ENCODE measurements at regions not wholly inside any gene's neighbourhood (a gene's known extent, or its start where the extent isn't known, plus 50 kb on each side); places are given as distances from the start of the nearest gene placed in this dataset.

DNA sequence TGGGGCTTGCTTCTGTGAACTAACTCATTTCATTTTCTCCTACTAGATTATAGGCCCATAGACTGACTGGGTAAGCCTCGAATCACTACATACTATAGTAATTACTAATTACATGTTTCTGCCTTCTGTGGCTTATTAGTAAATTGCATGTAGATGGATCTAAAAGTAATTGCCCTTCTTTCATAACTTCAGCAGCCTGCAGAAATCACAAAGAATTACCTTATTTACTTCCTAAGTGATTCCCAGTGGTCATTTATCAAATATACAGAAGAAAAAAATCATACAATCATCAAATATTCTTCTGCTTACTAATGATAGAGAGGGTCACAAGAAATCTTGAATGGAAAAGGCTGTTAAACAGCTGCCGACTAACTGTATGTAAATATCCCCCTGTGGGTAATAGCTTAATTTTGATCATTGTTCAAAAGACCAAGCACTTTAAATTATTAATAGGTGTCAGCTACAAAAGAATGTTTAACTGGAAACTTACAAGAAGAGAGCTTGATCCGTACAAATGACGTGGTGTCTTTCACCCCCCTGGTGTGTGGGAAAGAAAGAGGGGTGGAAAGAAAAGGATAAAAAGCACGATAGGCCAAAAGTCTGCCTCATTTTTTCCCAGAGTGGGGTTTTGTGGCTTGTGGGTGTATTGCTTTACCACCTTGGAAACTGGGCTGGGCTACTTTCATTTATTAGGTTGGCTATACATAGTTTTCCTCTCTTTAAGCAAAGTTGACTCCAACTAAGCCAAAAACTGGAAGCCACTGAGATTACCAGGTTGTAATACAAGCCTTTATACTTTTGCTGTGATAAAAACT, 361.8 kb upstream of the ZMIZ1 start:
- DNase-seq (ENCODE audit: low read depth, low spot score) = no peak

- no peak for DNase-seq (ENCODE audit: low read depth, low spot score)
Observed at GRCh38 chr10:78707745-78708144, 361.0 kb upstream of the ZMIZ1 start.

DNA sequence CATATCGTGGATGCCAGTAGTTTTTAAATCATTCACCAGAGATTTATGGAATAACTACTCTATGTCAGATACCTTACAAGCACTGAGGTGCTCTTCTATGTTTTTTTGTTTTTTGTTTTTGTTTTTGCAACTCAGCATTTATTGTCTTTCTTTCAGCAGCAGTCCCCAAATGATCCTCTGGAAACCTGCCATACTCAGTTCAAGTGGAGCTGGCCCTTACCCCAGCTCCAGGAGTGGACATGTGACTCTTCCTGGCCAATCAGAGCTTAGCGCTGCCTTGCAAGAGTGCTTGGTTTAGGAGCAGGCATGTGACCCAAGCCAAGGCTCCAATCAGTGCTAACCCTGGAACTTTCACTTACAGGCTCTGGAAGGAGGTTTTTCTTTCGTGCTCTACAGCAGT, 356.6 kb upstream of the ZMIZ1 start:
- DNase-seq (ENCODE audit: low read depth, low spot score) = no peak

- no peak for DNase-seq (ENCODE audit: low read depth, low spot score)
Observed at GRCh38 chr10:78713659-78714058, 355.1 kb upstream of the ZMIZ1 start.

DNA sequence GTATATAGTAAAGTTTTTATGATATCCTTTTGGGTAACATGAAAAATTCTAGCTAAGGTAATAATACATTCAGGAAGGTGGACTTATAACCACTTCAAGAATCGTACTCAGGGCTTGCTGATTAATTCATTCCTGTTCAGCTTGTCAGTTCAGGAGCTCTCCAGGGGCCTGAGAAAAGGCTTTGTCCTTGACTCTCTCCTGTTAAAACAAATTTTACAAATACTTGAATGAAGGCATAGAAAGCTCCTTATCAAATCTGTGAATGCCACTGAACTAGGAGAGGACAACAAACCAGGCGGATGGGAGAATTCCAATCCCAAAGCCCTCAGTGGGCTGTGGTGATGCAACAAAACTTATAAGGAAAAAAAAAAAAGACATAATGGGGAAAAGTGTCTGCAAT, 354.5 kb upstream of the ZMIZ1 start:
- no peak for DNase-seq (ENCODE audit: low read depth, low spot score)

DNA sequence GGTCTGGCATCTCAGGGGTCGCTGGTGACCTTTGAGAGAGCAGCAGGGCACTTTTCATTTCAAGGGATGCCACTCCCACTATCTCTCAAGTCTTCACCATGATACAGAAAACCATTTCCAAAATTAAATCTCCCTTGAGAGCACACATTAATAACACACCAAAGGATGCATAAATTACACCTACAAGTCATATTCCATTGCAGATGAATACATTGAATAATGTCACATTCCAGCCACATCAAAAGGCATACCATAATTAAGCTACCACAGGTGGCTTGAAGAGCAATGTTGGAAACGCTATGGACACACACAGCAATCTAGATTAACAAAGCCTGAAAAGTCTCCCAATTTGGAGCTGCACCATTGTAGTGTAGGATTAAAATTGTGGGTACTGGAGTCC, 353.3 kb upstream of the ZMIZ1 start:
- no peak for DNase-seq (ENCODE audit: low read depth, low spot score)

DNA sequence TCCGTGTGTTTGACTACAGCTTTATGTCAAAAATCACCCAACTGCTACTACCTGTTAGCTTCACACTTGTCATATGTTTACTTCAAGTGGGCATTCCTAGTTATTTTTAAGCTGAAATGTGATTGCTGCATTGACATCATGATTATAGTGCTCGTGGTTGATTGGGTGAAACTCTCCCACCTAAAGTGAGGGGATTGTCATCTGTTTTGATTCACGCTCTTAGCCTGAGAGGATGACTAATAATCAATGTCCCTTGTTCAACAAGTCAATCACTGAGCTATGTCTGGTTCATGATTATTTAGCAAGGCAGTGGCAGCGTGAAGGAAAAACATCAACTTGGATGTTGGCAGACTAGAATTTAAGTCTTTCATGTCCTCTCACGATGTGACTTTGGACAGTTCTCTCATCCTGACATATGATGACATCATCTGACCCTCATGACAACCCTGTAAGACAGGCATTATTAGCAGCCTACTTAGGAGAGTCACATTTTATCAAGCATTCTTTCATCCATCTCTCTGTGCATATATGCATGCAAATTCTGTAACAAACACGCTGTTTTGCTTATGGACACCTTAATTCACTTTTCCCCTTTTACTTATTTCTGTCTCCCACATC, 352.6 kb upstream of the ZMIZ1 start:
- no peak for DNase-seq (ENCODE audit: low read depth, low spot score)

- DNase-seq (ENCODE audit: low read depth, low spot score) = no peak
Observed at GRCh38 chr10:78717200-78717599, 351.6 kb upstream of the ZMIZ1 start.

GRCh38 chr10:78718032-78718572, 350.7 kb upstream of the ZMIZ1 start:
- no peak for DNase-seq (ENCODE audit: low read depth, low spot score)

- no peak for DNase-seq (ENCODE audit: low read depth, low spot score)
Observed at GRCh38 chr10:78719276-78719675, 349.5 kb upstream of the ZMIZ1 start.

DNA sequence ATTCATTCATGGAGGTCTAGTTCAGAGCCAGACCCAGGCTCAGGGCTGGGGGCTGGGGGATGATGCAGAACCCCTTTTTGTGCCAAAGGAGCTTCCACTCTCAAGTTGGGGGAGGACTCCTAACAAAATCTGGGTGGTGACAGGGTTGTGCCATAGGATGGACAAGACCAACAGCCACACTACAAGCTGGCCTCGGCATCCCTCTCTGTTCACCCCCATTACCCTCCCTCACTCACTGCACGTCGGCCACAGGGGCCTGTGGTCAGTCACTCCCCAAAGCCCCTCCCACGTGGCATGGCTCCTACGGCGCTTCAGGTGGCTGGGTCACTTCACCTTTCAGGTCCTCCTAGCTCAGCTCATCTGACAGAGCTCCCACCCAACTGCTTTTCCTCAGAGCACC, 348.7 kb upstream of the ZMIZ1 start:
- DNase-seq (ENCODE audit: low read depth, low spot score) = no peak

GRCh38 chr10:78721231-78721630, 347.5 kb upstream of the ZMIZ1 start:
- DNase-seq (ENCODE audit: low read depth, low spot score) = no peak

DNA sequence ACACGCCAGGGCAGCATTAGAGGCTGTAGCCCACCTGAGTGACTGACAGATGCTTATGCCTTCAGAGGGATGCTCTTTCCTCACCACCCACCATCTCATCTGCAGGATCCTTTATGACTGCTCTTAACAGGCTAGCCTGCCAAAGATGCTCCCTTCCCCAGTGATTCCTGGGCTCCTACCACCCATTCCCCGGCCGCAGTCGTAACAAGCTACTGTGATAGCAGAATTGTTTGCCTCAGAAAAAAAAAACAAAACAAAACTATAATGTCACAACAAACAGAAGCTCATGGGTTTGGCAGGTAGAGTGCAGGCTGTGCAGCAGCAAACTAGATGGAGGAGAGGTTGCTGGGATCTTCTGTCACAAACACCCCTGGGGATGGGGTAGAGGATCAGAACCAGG, 343.9 kb upstream of the ZMIZ1 start:
- DNase-seq (ENCODE audit: low read depth, low spot score) = no peak

DNA sequence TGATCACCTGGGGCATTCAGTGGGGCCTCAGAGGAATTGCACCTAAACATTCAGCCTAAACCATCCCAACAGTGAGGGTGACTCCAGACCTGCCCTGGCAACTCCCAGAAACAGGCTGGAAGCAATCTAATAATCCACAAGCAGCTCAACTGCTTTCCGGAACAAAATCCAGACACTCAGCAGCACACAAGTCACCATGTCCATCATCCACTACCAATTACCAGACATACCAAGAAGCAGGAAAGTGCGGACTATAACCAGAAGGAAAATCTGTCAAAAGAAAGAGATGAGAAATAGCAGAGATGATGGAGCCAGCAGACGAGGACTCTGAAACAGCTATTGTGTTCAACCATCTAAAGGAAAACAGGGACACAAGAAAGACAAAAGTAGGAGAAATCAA, 342.6 kb upstream of the ZMIZ1 start:
- DNase-seq (ENCODE audit: low read depth, low spot score) = no peak

- no peak for DNase-seq (ENCODE audit: low read depth, low spot score)
Observed at GRCh38 chr10:78727251-78727650, 341.5 kb upstream of the ZMIZ1 start.

GRCh38 chr10:78727728-78728127, 341.0 kb upstream of the ZMIZ1 start:
- DNase-seq (ENCODE audit: low read depth, low spot score) = no peak

- DNase-seq (ENCODE audit: low read depth, low spot score) = no peak
Observed at GRCh38 chr10:78728176-78728575, 340.6 kb upstream of the ZMIZ1 start.

- no peak for DNase-seq (ENCODE audit: low read depth, low spot score)
Observed at GRCh38 chr10:78729366-78729765, 339.4 kb upstream of the ZMIZ1 start.

- DNase-seq (ENCODE audit: low read depth, low spot score) = no peak
Observed at GRCh38 chr10:78729800-78730199, 339.0 kb upstream of the ZMIZ1 start.

- no peak for DNase-seq (ENCODE audit: low read depth, low spot score)
Observed at GRCh38 chr10:78730754-78731153, 338.0 kb upstream of the ZMIZ1 start.

DNA sequence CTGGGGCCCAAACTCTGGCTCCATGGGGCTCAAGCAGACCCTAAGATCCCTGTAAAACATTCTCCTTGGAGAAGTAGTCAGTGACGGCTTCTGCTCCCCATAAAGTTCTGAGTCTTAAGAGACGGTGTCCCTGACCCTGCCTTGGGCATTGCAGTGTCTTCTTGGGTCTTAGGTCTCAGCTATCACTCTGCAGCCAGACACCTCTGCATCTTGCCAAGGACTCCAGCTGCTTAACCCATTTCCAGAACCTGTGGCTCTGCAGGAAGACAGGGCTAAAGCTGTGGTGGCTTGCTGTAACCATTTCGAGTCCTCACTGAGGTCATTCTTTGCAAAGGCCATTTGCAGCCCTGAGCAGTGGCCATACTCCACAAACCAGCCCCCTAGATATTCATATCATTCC, 337.1 kb upstream of the ZMIZ1 start:
- DNase-seq (ENCODE audit: low read depth, low spot score) = no peak

- no peak for DNase-seq (ENCODE audit: low read depth, low spot score)
Observed at GRCh38 chr10:78732381-78732780, 336.4 kb upstream of the ZMIZ1 start.

GRCh38 chr10:78736926-78737630, 331.7 kb upstream of the ZMIZ1 start:
- DNase-seq (ENCODE audit: low read depth, low spot score) = no peak
